ENCODE measurements at regions not wholly inside any gene's neighbourhood (a gene's known extent, or its start where the extent isn't known, plus 50 kb on each side); places are given as distances from the start of the nearest gene placed in this dataset.
A peak's percentile ranks its signal among the peaks of the same experiment; 100 is the strongest.

- no CpG with 5 or more reads among the region's 3 CpGs for WGBS, 2 experiments (ENCODE audit: extremely low coverage in 2 of 2, insufficient read length in 1 of 2)
- H3K4me2 ChIP-seq (ENCODE audit: low read depth, low read length), result no peak overlapping the region
- no peak overlapping the region for H3K9ac ChIP-seq (ENCODE audit: low read depth, low read length)
- no peak overlapping the region for H2AFZ ChIP-seq (replicated peaks; ENCODE audit: low read length, poor library complexity)
- ATAC-seq (ENCODE audit: low read depth) (no peak), DNase-seq (no peak)
- H3K4me3 ChIP-seq (ENCODE audit: insufficient read depth, low read depth, low read length), result no peak overlapping the region
- ChIA-PET POLR2A (ENCODE audit: unreplicated experiment) (no interaction called here), CTCF (no interaction called here)
- dilution Hi-C loops (cut with HindIII; ENCODE audit: low sequenced_read_pairs, unreplicated experiment), result no loop called here
- TF ChIP-seq CEBPB (IDR thresholded peaks at IDR 0.05; ENCODE audit: low read depth, low read length) (no peak), FOS (IDR thresholded peaks at IDR 0.05; ENCODE audit: low read depth, low read length) (no peak), MAZ (IDR thresholded peaks at IDR 0.05; ENCODE audit: borderline replicate concordance, low read depth, low read length) (no peak), BHLHE40 (IDR thresholded peaks at IDR 0.05; ENCODE audit: low read depth, low read length) (no peak), SMC3 (IDR thresholded peaks at IDR 0.05; ENCODE audit: low read depth, low read length) (no peak), NFE2L2 (IDR thresholded peaks at IDR 0.05; ENCODE audit: low read depth, low read length) (no peak), CHD1 (IDR thresholded peaks at IDR 0.05; ENCODE audit: low read depth, low read length) (no peak), RFX5 (IDR thresholded peaks at IDR 0.05; ENCODE audit: low read depth, low read length) (no peak), MXI1 (IDR thresholded peaks at IDR 0.05; ENCODE audit: borderline replicate concordance, low read depth, low read length) (no peak), MAFK (IDR thresholded peaks at IDR 0.05; ENCODE audit: low read depth, low read length) (no peak), CTCF (conservative IDR thresholded peaks at IDR 0.05; ENCODE audit: low read depth, low read length) (no peak), RCOR1 (IDR thresholded peaks at IDR 0.05; ENCODE audit: insufficient replicate concordance, low read length) (no peak)
- TF ChIP-seq, protein P1, sequence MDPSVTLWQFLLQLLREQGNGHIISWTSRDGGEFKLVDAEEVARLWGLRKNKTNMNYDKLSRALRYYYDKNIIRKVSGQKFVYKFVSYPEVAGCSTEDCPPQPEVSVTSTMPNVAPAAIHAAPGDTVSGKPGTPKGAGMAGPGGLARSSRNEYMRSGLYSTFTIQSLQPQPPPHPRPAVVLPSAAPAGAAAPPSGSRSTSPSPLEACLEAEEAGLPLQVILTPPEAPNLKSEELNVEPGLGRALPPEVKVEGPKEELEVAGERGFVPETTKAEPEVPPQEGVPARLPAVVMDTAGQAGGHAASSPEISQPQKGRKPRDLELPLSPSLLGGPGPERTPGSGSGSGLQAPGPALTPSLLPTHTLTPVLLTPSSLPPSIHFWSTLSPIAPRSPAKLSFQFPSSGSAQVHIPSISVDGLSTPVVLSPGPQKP (IDR thresholded peaks at IDR 0.05; ENCODE audit: borderline replicate concordance, low read depth, low read length), result no peak
- no peak overlapping the region for H3K56ac ChIP-seq (ENCODE audit: extremely low read depth, insufficient read depth, low read length)
- no TSS peak for BruUV-seq (replicated peaks)
- 0 out of 2 replicates have a peak overlapping the region, but pooled peaks have one; percentile 34 for H2BK20ac ChIP-seq (ENCODE audit: low read depth, low read length)
- intact Hi-C loops (cut with micrococcal nuclease), result loop anchor here (5.0 kb wide), 1 partner anchor 945 kb away; no protein-coding TSS in a partner anchor
- H3K4me1 ChIP-seq (ENCODE audit: control insufficient read depth, insufficient read depth, low read length), result peaks cover 2% of the 10 kb centered on the region; the same call in 1 of the 2 replicates
- H3K23ac ChIP-seq (ENCODE audit: low read depth, low read length), result no peak overlapping the region
- in situ Hi-C loops (cut with MboI; ENCODE audit: low sequenced_read_pairs), result no loop called here
- no peak overlapping the region for H4K8ac ChIP-seq (ENCODE audit: low read depth in 2 of 2, low read length in 2 of 2)
- H4K91ac ChIP-seq (ENCODE audit: insufficient read depth, low read depth, low read length), result no peak overlapping the region
- H2AK9ac ChIP-seq (replicated peaks; ENCODE audit: low read depth, low read length, poor library complexity), result no peak overlapping the region
- H2BK120ac ChIP-seq (ENCODE audit: low read depth, low read length), result no peak overlapping the region
- H4K20me1 ChIP-seq (ENCODE audit: insufficient read depth, low read length), result no peaks in the 10 kb centered on the region
- H2BK15ac ChIP-seq (ENCODE audit: low read depth, low read length), result no peak overlapping the region
- no peaks in the 10 kb centered on the region for H3K9me3 ChIP-seq (ENCODE audit: control insufficient read depth, insufficient read depth, low read length)
- no peaks in the 10 kb centered on the region for H3K27me3 ChIP-seq (ENCODE audit: control insufficient read depth, insufficient read depth, low read length)
- no peaks in the 10 kb centered on the region for H3K79me1 ChIP-seq (ENCODE audit: low read depth in 1 of 2, low read length in 2 of 2)
- H2AK5ac ChIP-seq (ENCODE audit: low read depth, low read length), result no peak overlapping the region
- no peak overlapping the region for H3K27ac ChIP-seq (ENCODE audit: insufficient read depth, low read length)
- H3K36me3 ChIP-seq (ENCODE audit: control insufficient read depth, insufficient read depth, low read length), result no peaks in the 10 kb centered on the region
- no peak overlapping the region for H4K5ac ChIP-seq (ENCODE audit: low read depth, low read length)
- H2BK5ac ChIP-seq (ENCODE audit: low read depth, low read length, poor library complexity, severe bottlenecking), result peak overlapping the region; percentile 47
- peak overlapping the region; percentile 35; the same call in 1 of the 2 replicates for H3K4ac ChIP-seq (ENCODE audit: low read depth, low read length)
- H3K18ac ChIP-seq (ENCODE audit: low read depth, low read length), result peak overlapping the region; percentile 35; the same call in 1 of the 2 replicates
- 0 out of 2 replicates have a peak, but pooled peaks cover 5% of the 10 kb centered on the region for H3K9me1 ChIP-seq (ENCODE audit: insufficient read depth, low read length)
- no peak overlapping the region for H3K14ac ChIP-seq (replicated peaks; ENCODE audit: low read depth, low read length)
Measured at GRCh38 chr5:155897761-155898160, 429.2 kb upstream of the SGCD start.
